DND-41 (cell line): ENCODE measurements at regions not wholly inside any gene's neighbourhood (a gene's known extent, or its start where the extent isn't known, plus 50 kb on each side); places are given as distances from the start of the nearest gene placed in this dataset.
"Not testable (repeated sequence)": the region's sequence is repeated elsewhere in the genome, so short reads cannot be mapped to it uniquely, and the experiment has no call there.

ENCODE experiments used
- ATAC-seq: fragments of 200-7000 bp; cut with Tn5 transposase; 3 replicates; pipeline ENCODE4 v1.9.1; 2021; ENCODE audit warnings: low read depth; ENCODE audit not compliant: insufficient read depth
- DNase-seq: peaks from one replicate; pipeline ENCODE4 v3.0.0-alpha.2; 2020
- H2AFZ ChIP-seq: 2 replicates; pipeline ENCODE4 v1.6.0; 2012; ENCODE audit warnings: low read depth, low read length
- H3K27ac ChIP-seq: 2 replicates; pipeline ENCODE4 v1.5.1; 2012; ENCODE audit warnings: low read length, inconsistent platforms
- H3K27me3 ChIP-seq: fragments of 200-600 bp; sonication (generic); 2 replicates; pipeline ENCODE4 v1.6.0; 2012; ENCODE audit warnings: low read length, mild to moderate bottlenecking, inconsistent platforms; ENCODE audit not compliant: insufficient read depth, poor library complexity
- H3K36me3 ChIP-seq: 2 replicates; pipeline ENCODE4 v1.5.1; 2012; ENCODE audit warnings: low read length, inconsistent platforms; ENCODE audit not compliant: insufficient read depth
- H3K4me1 ChIP-seq: 2 replicates; pipeline ENCODE4 v1.5.1; 2012; ENCODE audit warnings: mild to moderate bottlenecking, low read length; ENCODE audit not compliant: insufficient read depth
- H3K4me2 ChIP-seq: 2 replicates; pipeline ENCODE4 v1.6.0; 2012; ENCODE audit warnings: mild to moderate bottlenecking, moderate library complexity, low read length, inconsistent platforms; ENCODE audit not compliant: insufficient read depth
- H3K4me3 ChIP-seq, 2 experiments: fragments of 200-600 bp in 1 of 2; shearing (Covaris generic) in 1 of 2; 2 replicates each; pipeline ENCODE4 v1.5.1; 2012 to 2016; ENCODE audit warnings: inconsistent platforms in 2 of 2, low read length in 2 of 2, mild to moderate bottlenecking in 2 of 2, low read depth in 1 of 2, moderate library complexity in 1 of 2
- H3K79me2 ChIP-seq: 2 replicates; pipeline ENCODE4 v1.6.0; 2012; ENCODE audit warnings: low read length, inconsistent platforms; ENCODE audit not compliant: insufficient read depth
- H3K9ac ChIP-seq: 2 replicates; pipeline ENCODE4 v1.6.0; 2012; ENCODE audit warnings: low read depth, mild to moderate bottlenecking, inconsistent platforms, low read length, moderate library complexity
- H3K9me3 ChIP-seq: 2 replicates; pipeline ENCODE4 v1.5.1; 2012; ENCODE audit warnings: low read length, moderate library complexity, mild to moderate bottlenecking, inconsistent platforms; ENCODE audit not compliant: insufficient read depth, severe bottlenecking
- H4K20me1 ChIP-seq: 2 replicates; pipeline ENCODE4 v1.6.0; 2012; ENCODE audit warnings: low read length; ENCODE audit not compliant: insufficient read depth
- EZH2 ChIP-seq: IDR thresholded peaks from 3 replicates; pipeline ENCODE4 v1.6.1; 2012; ENCODE audit warnings: borderline replicate concordance, low read depth, mild to moderate bottlenecking, moderate library complexity, low read length, inconsistent platforms; ENCODE audit not compliant: severe bottlenecking
- TF ChIP-seq, protein P1 (sequence below): IDR thresholded peaks from 2 replicates; pipeline ENCODE4 v1.5.1; 2012; ENCODE audit warnings: borderline replicate concordance, low read length, moderate library complexity, mild to moderate bottlenecking; ENCODE audit not compliant: poor library complexity, severe bottlenecking; ENCODE audit errors: extremely low read depth

GRCh38 chr4:58286335-58286734, 1176.2 kb upstream of the IGFBP7 start:
- H3K4me2 ChIP-seq: no peak overlapping the region
- H2AFZ ChIP-seq: no peak overlapping the region
- no peaks in the 10 kb centered on the region for H3K79me2 ChIP-seq
- no peaks in the 10 kb centered on the region for H3K4me1 ChIP-seq
- DNase-seq (no peak), ATAC-seq (no peak)
- H3K27me3 ChIP-seq: no peaks in the 10 kb centered on the region
- no peaks in the 10 kb centered on the region for H3K36me3 ChIP-seq
- H3K9ac ChIP-seq: no peak overlapping the region
- no peaks in the 10 kb centered on the region for H3K9me3 ChIP-seq
- TF ChIP-seq, protein P1, sequence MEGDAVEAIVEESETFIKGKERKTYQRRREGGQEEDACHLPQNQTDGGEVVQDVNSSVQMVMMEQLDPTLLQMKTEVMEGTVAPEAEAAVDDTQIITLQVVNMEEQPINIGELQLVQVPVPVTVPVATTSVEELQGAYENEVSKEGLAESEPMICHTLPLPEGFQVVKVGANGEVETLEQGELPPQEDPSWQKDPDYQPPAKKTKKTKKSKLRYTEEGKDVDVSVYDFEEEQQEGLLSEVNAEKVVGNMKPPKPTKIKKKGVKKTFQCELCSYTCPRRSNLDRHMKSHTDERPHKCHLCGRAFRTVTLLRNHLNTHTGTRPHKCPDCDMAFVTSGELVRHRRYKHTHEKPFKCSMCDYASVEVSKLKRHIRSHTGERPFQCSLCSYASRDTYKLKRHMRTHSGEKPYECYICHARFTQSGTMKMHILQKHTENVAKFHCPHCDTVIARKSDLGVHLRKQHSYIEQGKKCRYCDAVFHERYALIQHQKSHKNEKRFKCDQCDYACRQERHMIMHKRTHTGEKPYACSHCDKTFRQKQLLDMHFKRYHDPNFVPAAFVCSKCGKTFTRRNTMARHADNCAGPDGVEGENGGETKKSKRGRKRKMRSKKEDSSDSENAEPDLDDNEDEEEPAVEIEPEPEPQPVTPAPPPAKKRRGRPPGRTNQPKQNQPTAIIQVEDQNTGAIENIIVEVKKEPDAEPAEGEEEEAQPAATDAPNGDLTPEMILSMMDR: no peak
- TF ChIP-seq EZH2: no peak
- H4K20me1 ChIP-seq: no peaks in the 10 kb centered on the region
- H3K4me3 ChIP-seq: no peak overlapping the region
- H3K27ac ChIP-seq: no peak overlapping the region

- ATAC-seq, H3K4me1 ChIP-seq, H3K27me3 ChIP-seq, H3K9me3 ChIP-seq, H3K79me2 ChIP-seq, H3K9ac ChIP-seq, DNase-seq, H3K4me3 ChIP-seq, H3K36me3 ChIP-seq, H4K20me1 ChIP-seq, H2AFZ ChIP-seq, H3K4me2 ChIP-seq, H3K27ac ChIP-seq: not testable (repeated sequence)
These were observed 1170.7 kb upstream of the IGFBP7 start for GRCh38 chr4:58280928-58281327.

- no peak for ATAC-seq
- H3K9me3 ChIP-seq: no peaks in the 10 kb centered on the region
- no peak overlapping the region for H3K27ac ChIP-seq
These were observed 1165.7 kb upstream of the IGFBP7 start for GRCh38 chr4:58275856-58276255.

GRCh38 chr4:58274553-58274952, 1164.4 kb upstream of the IGFBP7 start:
- H3K4me1 ChIP-seq: no peaks in the 10 kb centered on the region
- H3K4me3 ChIP-seq: no peak overlapping the region
- H3K27me3 ChIP-seq: no peaks in the 10 kb centered on the region
- H2AFZ ChIP-seq: no peak overlapping the region
- ATAC-seq (no peak), DNase-seq (no peak)
- H4K20me1 ChIP-seq: no peaks in the 10 kb centered on the region
- H3K4me2 ChIP-seq: no peak overlapping the region
- no peak overlapping the region for H3K9ac ChIP-seq
- H3K9me3 ChIP-seq: peaks cover 5% of the 10 kb centered on the region
- H3K27ac ChIP-seq: no peak overlapping the region
- H3K79me2 ChIP-seq: no peaks in the 10 kb centered on the region
- TF ChIP-seq EZH2: no peak
- TF ChIP-seq, protein P1: no peak
- no peaks in the 10 kb centered on the region for H3K36me3 ChIP-seq

More at GRCh38 chr4:58275856-58276255, 1165.7 kb upstream of the IGFBP7 start:
- Histone ChIP-seq H2AFZ (no peak overlapping the region), H3K79me2 (no peaks in the 10 kb centered on the region), H3K9ac (no peak overlapping the region), H3K4me1 (no peaks in the 10 kb centered on the region), H3K4me2 (no peak overlapping the region), H3K4me3 (no peak overlapping the region), H3K36me3 (no peaks in the 10 kb centered on the region), H3K27me3 (no peaks in the 10 kb centered on the region), H4K20me1 (no peaks in the 10 kb centered on the region)
- no peak for DNase-seq
- TF ChIP-seq EZH2: no peak
- TF ChIP-seq, protein P1: no peak
